SHP77 (cell line): ENCODE measurements at regions not wholly inside any gene's neighbourhood (a gene's known extent, or its start where the extent isn't known, plus 50 kb on each side); places are given as distances from the start of the nearest gene placed in this dataset.
"Not testable (repeated sequence)": the region's sequence is repeated elsewhere in the genome, so short reads cannot be mapped to it uniquely, and the experiment has no call there.

Experiments
- DNase-seq, 2 experiments: peaks; one replicate each; lab custom pipeline; 2025; lab: John Stamatoyannopoulos, UW

GRCh38 chr6:79392094-79392493, 145.1 kb downstream of the LCA5 start:
- DNase-seq, result no peak

- no peak for DNase-seq
Observed at GRCh38 chr6:79391480-79391879, 145.8 kb downstream of the LCA5 start.

DNA sequence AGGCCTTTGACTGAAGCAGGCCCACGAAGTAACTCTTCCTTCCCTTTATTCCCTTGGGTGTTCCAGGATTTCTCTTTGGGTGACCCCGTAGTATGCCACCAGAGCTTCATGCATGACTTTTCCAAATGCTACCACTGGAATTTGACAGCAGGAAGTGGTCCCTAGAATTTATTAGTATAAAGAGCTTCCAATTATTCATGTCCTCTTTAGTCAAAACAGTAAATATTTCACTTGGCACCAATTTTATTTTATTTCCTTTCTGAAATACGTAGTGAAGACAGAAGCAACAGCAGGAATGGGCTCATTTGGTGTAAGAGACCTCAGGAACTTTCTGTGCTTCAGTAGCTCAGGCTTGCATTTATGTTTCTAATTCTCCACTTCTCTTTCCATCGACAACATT, 151.3 kb downstream of the LCA5 start:
- no peak for DNase-seq

GRCh38 chr6:79385333-79385732, 150.9 kb upstream of the HMGN3 start:
- DNase-seq, result no peak

GRCh38 chr6:79384845-79385244, 150.4 kb upstream of the HMGN3 start:
- peak; percentile 91 to 95 for DNase-seq

GRCh38 chr6:79378957-79379356, 144.5 kb upstream of the HMGN3 start:
- no peak for DNase-seq

GRCh38 chr6:79377888-79378348, 143.4 kb upstream of the HMGN3 start:
- no peak for DNase-seq

DNA sequence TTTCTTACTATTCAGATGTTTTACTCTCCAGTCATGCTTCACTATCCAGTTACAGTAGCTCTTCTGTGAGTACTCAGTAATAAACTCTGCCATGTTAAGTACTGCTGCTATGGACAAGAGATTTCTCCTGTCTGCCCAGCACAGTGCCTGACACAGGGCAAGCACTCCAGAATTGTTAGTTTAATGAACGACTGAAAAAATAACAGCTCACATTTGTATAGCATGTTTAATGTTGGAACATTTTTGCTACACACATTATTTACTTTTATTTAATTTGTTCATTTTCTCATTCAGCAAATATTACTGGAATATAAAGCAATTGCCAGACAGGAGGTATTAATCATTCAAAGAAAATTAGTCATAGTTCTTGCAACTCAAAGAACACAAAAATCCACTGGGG, 142.6 kb upstream of the HMGN3 start:
- DNase-seq, result no peak

DNA sequence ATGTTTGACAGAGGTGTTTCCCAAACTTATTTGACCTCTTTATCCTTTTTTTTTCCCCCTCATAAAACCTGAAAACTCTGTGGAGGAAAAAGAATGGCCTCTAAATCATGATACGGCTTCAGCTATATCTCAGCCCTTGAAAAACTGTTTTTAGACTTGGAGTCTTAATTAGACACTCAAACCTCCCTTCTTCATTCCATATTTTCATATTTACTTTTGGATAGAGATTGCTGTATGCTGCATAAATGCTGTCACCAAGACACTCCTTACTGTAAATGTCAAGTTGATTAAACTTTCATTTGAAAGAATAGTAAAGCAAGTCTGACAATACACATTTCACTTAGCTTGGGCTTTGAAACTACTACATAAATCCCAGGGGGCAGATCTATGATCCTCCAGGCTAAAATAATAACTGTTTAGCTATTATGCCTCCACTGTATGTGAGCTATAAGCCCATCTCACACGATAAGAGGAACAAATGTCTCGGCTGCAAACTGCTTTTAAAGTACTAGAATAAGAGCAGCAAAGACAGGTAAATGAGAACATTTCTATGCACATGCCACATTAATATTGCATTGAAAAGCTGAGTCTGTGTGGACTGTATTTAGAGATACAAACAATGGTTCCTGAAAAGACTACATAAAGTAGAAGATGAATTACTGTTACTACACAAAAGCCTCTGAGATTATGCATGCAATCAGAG, 141.3 kb upstream of the HMGN3 start:
- no peak for DNase-seq

GRCh38 chr6:79374308-79374707, 139.8 kb upstream of the HMGN3 start:
- DNase-seq, result no peak

GRCh38 chr6:79373880-79374279, 139.4 kb upstream of the HMGN3 start:
- DNase-seq, result no peak

- no peak for DNase-seq
Observed at GRCh38 chr6:79373246-79373645, 138.8 kb upstream of the HMGN3 start.

- DNase-seq, result no peak
Observed at GRCh38 chr6:79372757-79373156, 138.3 kb upstream of the HMGN3 start.

DNA sequence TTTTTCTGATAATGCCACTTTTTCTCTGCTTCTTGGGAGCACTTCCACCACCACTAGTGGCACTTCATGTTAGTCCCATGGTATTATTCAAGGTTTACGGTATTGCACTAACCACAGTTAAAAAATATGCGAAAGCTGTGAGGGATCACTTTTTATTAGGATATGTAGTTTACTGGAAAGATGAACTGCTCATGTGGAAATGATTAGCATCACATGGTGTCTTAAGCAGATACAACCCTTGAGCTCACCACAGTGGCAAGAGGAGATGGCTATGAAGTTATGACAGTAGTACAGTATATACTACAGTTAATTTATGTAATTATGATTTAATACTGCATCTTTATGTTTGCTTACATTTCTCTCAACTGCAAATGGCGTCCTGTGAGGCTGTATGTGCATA, 134.5 kb upstream of the HMGN3 start:
- no peak for DNase-seq

- DNase-seq, result not testable (repeated sequence)
Observed at GRCh38 chr6:79363441-79363840, 129.0 kb upstream of the HMGN3 start.

- not testable (repeated sequence) for DNase-seq
Observed at GRCh38 chr6:79361074-79361473, 126.6 kb upstream of the HMGN3 start.

- DNase-seq, result no peak
Observed at GRCh38 chr6:79353226-79353625, 118.7 kb upstream of the HMGN3 start.

DNA sequence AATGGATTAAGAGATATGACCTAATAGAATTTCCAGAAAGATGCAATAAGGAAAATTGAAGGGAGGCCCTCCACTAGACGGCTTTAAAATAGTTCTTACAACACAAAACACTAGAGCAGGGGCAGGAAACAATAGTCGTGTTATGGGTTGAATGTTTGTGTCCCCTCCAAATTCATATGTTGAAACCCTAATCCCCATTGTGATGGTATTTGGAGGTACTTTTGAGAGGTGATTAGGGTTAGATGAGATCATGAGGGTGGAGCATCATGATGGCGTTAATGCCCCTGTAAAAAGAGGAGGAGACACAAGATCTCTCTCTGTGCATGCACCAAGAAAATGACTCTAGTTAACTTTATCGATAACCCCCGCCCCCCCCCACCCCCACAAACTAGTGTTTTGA, 104.0 kb upstream of the HMGN3 start:
- no peak for DNase-seq

DNA sequence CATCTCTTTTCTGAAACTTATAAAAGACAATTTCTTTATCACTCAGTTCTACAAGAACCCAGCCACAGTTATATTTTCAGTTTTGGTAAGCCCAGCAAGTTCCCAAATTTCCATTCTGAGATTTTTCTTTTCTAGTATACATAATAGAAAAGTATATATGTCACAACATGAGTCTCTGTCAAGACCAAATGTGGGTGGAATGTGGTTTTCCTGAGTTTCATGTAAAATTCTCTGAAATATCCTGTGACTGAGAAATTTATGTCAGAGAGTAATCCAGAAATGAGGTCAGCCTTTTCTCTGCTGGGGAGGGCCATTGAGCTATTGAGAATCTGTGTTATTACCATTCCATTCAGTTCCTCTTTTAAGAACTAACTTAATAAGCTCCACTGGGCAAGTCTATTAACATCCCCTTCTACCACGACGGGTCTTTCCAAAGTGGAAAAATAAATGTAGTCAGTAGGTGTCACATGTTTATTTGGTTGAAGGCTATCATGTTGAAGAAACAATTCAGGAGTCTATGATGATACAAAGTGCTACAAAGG, 100.7 kb upstream of the HMGN3 start:
- no peak for DNase-seq

GRCh38 chr6:79334674-79335073, 100.2 kb upstream of the HMGN3 start:
- DNase-seq, result no peak

DNA sequence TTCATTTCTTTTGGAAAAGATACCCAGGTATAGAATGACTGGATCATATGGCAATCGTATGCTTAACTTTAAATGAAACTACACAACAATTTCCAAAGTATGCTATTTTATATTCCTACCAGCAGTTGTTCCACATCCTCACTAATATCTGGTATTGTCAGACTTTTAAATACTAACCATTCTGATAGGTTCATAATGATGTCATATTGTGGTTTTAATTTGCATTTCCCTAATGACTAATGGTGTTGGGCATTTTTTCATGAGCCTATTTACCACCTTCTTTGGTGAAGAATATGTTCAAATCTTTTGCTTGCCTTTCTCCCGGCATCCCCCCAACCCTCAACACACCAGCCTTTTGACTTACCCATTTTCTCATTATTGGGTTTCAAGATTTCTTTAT, 96.2 kb upstream of the HMGN3 start:
- no peak for DNase-seq

DNA sequence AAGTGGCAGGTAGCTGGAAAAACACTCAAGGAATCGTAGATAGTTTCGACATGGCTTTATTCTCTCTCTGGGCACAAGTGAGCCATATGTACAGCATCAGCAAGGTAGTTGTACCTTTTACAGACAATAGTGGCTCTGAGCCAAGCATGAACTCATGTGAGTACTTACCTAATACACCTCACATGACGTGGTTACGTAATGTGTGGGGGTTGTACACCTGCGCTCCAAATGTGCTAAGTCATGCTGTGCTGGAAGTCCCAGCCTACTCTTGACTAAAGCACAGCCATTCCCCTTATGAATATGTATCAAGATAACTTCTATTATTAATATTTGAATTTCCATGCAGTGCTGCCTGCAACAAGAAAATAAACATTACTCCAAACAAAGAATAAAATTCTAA, 78.8 kb upstream of the HMGN3 start:
- peak; percentile 32 to 33 for DNase-seq

DNA sequence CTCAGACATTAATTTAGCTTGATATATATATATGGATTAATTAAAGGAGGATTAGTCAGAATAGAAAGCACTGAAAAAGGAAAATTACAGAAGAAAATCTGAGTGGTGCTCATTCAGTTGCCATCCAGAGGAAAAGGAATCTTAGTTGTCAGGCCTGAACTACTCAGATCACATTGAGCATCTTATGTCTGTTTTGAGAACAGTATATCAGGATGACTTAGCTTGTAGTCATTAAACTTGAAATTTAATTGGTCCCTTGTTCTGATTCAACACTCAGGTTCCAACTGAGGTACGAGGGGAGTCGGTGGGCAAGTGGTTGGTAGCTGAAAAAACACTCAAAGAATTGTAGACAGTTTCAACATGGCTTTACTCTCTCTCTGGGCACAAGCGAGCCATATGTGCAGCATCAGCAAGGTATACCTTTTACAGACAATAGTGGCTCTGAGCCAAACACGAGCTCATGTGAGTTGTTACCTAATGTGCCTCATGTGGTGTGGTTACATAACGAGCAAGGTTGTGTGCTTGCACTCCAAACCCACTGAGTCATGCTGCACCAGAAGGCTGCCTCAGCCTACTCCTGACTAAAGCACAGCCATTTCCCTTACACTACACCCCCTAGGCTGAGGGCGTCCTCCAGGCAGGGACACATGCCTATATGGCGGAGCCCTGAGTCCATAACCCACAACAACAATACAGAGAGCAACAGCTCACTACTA, 73.0 kb upstream of the HMGN3 start:
- DNase-seq, result no peak
